Skin epidermis (tissue), 12 donors: ENCODE measurements at regions not wholly inside any gene's neighbourhood (a gene's known extent, or its start where the extent isn't known, plus 50 kb on each side); places are given as distances from the start of the nearest gene placed in this dataset.
"Not testable (repeated sequence)": the region's sequence is repeated elsewhere in the genome, so short reads cannot be mapped to it uniquely, and the experiment has no call there.

Experiments used
- H3K27ac ChIP-seq, 21 experiments: fragments of 200-600 bp; sonication (generic) in 11 of 21; one replicate each; pipeline ENCODE4 v1.5.0; 2020; ENCODE audit warnings: mild to moderate bottlenecking in 3 of 21, inconsistent platforms in 2 of 21, moderate library complexity in 2 of 21
- H3K4me3 ChIP-seq, 7 experiments: fragments of 200-600 bp; sonication (generic) in 2 of 7; one replicate each; pipeline ENCODE4 v1.5.0; 2020; ENCODE audit warnings: inconsistent platforms in 2 of 7, mild to moderate bottlenecking in 2 of 7, moderate library complexity in 1 of 7

- no peak overlapping the region for H3K4me3 ChIP-seq
- no peak overlapping the region for H3K27ac ChIP-seq
These were observed 152.3 kb downstream of the ZNF664 start for GRCh38 chr12:124125203-124125871.

DNA sequence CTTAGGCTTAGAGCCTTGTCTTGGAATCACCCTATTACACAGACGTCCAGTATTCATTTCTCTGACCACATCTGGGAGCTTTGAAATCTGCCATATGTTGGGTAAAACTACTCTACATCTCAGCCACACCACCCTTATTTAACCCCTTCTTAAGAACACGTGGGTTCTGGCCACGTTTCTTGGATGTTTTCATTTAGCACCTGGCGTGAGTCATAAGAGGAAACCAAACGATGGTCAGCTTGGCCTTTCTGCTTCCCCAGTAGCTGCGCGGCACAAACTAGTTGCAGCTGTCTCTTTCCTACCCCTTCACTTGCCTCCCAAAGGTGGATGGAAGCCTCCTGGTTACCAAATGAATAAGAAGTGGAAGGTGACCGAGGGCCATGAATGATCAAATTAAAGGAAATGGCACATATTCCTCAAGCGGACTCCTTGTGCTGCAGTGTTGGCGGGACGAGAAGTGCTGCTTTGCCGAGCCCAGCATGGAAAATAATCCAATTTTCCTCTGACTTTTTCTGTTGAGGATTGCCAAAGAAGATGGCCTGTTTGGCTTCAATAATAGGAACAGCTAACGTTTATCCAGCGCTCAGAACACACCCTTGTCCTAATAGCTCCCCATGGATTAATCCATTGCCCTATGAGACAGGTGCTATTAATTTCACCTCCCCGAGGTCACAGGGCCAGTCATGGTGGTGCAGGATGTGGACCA is 154.1 kb downstream of the ZNF664 start:
- no peak overlapping the region for H3K4me3 ChIP-seq
- no peak overlapping the region for H3K27ac ChIP-seq

GRCh38 chr12:124129132-124129531 is 156.1 kb downstream of the ZNF664 start:
- H3K4me3 ChIP-seq: no peak overlapping the region
- no peak overlapping the region for H3K27ac ChIP-seq

GRCh38 chr12:124130691-124131591 is 157.9 kb downstream of the ZNF664 start:
- Histone ChIP-seq H3K27ac (no peak overlapping the region), H3K4me3 (no peak overlapping the region)

DNA sequence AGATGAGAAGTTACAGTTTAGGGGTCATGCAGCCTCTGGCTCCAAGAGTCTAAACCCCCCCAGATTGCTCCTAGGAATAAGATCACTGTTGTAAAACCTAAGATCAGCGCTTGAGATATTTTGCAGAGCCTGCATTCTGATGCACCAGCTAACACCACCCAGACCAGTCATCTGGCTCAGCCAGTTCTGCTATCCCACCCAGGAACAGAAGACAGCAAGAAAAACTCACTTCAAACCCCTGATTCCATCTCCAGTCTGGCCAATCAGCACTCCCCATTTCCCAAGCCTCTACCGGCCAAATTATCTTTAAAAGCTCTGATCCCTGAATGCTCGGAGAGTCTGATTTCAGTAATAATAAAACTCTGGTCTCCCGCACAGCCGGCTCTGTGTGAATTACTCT is 158.6 kb downstream of the ZNF664 start:
- no peak overlapping the region for H3K27ac ChIP-seq
- no peak overlapping the region for H3K4me3 ChIP-seq

GRCh38 chr12:124132530-124132929 is 159.5 kb downstream of the ZNF664 start:
- Histone ChIP-seq H3K27ac (no peak overlapping the region), H3K4me3 (no peak overlapping the region)

GRCh38 chr12:124136796-124137195 is 158.1 kb upstream of the RFLNA start:
- no peak overlapping the region for H3K4me3 ChIP-seq

GRCh38 chr12:124140944-124141486 is 153.9 kb upstream of the RFLNA start:
- no peak overlapping the region for H3K4me3 ChIP-seq

More at GRCh38 chr12:124136796-124137195, 158.1 kb upstream of the RFLNA start:
- H3K27ac ChIP-seq: no peak overlapping the region

DNA sequence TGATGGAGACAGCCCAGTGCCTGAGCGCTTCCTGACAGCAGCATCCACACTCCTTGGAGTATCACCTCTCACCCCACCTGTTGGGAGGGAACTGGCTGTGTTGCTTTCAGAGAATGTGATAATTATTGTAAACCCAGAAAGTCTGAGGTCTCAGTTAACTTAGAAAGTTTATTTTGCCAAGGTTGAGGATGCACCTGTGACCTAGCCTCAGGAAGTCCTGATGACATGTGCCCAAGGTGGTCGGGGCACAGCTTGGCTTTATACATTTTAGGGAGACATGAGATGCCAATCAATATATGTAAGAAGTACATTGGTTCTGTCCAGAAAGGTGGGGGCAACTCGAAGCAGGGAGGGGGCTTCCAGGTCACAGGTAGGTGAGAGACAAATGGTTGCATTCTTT is 153.3 kb upstream of the RFLNA start:
- H3K27ac ChIP-seq, H3K4me3 ChIP-seq: not testable (repeated sequence)

More at GRCh38 chr12:124140944-124141486, 153.9 kb upstream of the RFLNA start:
- H3K27ac ChIP-seq: no peak overlapping the region

GRCh38 chr12:124142395-124143035 is 152.4 kb upstream of the RFLNA start:
- Histone ChIP-seq H3K4me3 (no peak overlapping the region), H3K27ac (no peak overlapping the region)

GRCh38 chr12:124143726-124144125 is 151.2 kb upstream of the RFLNA start:
- Histone ChIP-seq H3K4me3 (no peak overlapping the region), H3K27ac (no peak overlapping the region)

DNA sequence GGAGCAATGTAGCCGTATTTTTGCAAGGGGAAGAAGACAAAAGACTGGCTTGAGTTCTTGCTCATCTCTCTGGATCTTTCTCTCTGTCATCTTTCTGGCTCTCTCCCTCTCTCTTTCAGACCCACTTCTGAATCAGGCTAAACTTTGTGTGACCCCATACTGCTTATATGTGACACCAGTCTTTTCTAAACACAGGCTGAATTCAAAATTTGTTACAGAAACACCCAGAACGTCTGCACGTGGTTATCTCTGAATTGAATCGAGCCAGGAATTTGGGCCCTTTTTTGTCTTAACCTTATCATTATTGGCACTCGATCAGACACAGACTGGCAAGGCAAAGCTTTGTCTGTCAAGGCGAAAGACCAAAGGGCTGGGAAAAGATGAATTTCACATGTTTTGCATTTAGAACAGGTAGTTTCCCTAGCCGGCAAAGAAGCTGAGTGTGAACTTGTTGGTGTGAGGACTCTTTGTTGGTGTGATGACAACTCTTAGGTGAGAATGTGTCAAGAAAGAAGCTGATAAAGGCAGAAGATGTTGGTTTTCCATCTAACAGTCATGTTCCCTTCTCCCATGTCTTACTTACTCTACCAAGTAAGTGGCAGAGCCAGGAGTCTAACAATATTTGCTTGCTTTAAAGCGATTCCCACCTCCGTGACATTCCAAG is 150.2 kb upstream of the RFLNA start:
- no peak overlapping the region for H3K4me3 ChIP-seq
- H3K27ac ChIP-seq: no peak overlapping the region

DNA sequence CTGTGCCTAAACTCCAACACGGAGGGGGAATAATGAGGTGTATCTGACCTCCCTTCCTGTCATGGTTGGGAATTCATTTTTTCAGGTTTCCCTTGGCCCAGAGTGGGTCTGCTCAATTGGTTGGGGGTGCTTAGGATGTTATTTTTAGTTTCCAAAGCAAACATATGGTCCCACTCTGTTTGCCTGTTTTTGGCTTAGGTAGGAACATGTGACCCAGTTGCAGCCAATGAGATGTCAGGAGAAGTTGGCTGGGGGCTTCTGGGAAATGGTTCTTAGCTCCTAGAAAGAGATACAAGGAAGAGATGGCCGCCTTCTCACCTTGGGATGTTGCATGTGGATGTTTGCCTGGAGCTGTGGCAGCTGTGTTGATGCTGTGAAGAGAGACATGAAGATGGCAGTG is 147.9 kb upstream of the RFLNA start:
- Histone ChIP-seq H3K4me3 (no peak overlapping the region), H3K27ac (no peak overlapping the region)

- no peak overlapping the region for H3K27ac ChIP-seq
- H3K4me3 ChIP-seq: no peak overlapping the region
These were observed 147.3 kb upstream of the RFLNA start for GRCh38 chr12:124147575-124147974.

GRCh38 chr12:124148481-124149273 is 146.2 kb upstream of the RFLNA start:
- Histone ChIP-seq H3K4me3 (no peak overlapping the region), H3K27ac (no peak overlapping the region)

GRCh38 chr12:124149287-124149686 is 145.6 kb upstream of the RFLNA start:
- Histone ChIP-seq H3K27ac (no peak overlapping the region), H3K4me3 (no peak overlapping the region)

GRCh38 chr12:124150168-124150567 is 144.7 kb upstream of the RFLNA start:
- Histone ChIP-seq H3K4me3 (no peak overlapping the region), H3K27ac (no peak overlapping the region)

DNA sequence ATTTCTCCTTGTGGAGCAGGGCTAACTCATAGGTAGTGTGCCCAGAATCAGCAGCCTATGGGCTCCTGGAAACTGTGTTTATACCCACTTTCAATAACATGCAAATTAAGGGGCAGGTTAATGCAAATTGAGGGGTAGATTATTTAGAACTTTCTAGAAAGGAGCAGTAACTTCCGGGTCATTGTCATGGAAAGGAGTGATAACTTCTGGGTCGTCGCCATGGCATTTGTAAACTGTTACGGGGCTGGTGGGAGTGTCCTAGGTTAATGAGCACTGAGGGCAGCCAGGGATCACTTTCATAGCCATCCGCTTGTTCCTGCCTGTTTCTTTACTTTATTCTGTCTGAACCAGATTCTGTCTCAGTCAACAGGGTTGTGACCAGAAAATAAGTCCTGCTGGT is 143.3 kb upstream of the RFLNA start:
- Histone ChIP-seq H3K4me3 (no peak overlapping the region), H3K27ac (no peak overlapping the region)
